ENCODE measurements at regions not wholly inside any gene's neighbourhood (a gene's known extent, or its start where the extent isn't known, plus 50 kb on each side); places are given as distances from the start of the nearest gene placed in this dataset.

- Histone ChIP-seq H3K4me1 (replicated peaks) (no peaks in the 10 kb centered on the region), H3K9me3 (no peaks in the 10 kb centered on the region), H3K27ac (no peak overlapping the region), H3K4me3 (no peak overlapping the region), H3K36me3 (no peaks in the 10 kb centered on the region), H3K27me3 (replicated peaks; ENCODE audit: insufficient read depth) (no peaks in the 10 kb centered on the region)
- TF ChIP-seq CTCF (IDR thresholded peaks at IDR 0.05) = no peak
- TF ChIP-seq POLR2AphosphoS5 (IDR thresholded peaks at IDR 0.05) = no peak
- TF ChIP-seq POLR2A (IDR thresholded peaks at IDR 0.05) = no peak
- WGBS = 76% methylated on average over 2 of the region's 2 CpGs
- no peak for DNase-seq (ENCODE audit: low spot score)
- intact Hi-C loops (cut with DNase I) = no loop called here
Observed at GRCh38 chr15:87487484-87487883, 769.1 kb downstream of the NTRK3 start.

- intact Hi-C loops (cut with DNase I) = no loop called here
- Histone ChIP-seq H3K9me3 (no peaks in the 10 kb centered on the region), H3K27ac (no peak overlapping the region), H3K27me3 (replicated peaks; ENCODE audit: insufficient read depth) (no peaks in the 10 kb centered on the region), H3K36me3 (no peaks in the 10 kb centered on the region), H3K4me1 (replicated peaks) (no peaks in the 10 kb centered on the region), H3K4me3 (no peak overlapping the region)
- no peak for TF ChIP-seq POLR2AphosphoS5 (IDR thresholded peaks at IDR 0.05)
- no peak for TF ChIP-seq POLR2A (IDR thresholded peaks at IDR 0.05)
- no peak for TF ChIP-seq CTCF (IDR thresholded peaks at IDR 0.05)
- no peak for DNase-seq (ENCODE audit: low spot score)
- 83% methylated on average over 1 of the region's 1 CpG for WGBS
Observed at GRCh38 chr15:87483468-87483867, 773.1 kb downstream of the NTRK3 start.

- intact Hi-C loops (cut with DNase I) = no loop called here
- Histone ChIP-seq H3K27ac (no peak overlapping the region), H3K36me3 (no peaks in the 10 kb centered on the region), H3K27me3 (replicated peaks; ENCODE audit: insufficient read depth) (no peaks in the 10 kb centered on the region), H3K4me1 (replicated peaks) (no peaks in the 10 kb centered on the region), H3K9me3 (no peaks in the 10 kb centered on the region), H3K4me3 (no peak overlapping the region)
- no peak for TF ChIP-seq CTCF (IDR thresholded peaks at IDR 0.05)
- no peak for TF ChIP-seq POLR2AphosphoS5 (IDR thresholded peaks at IDR 0.05)
- TF ChIP-seq POLR2A (IDR thresholded peaks at IDR 0.05) = no peak
- 41% methylated on average over 3 of the region's 3 CpGs for WGBS
- no peak for DNase-seq (ENCODE audit: low spot score)
Observed at GRCh38 chr15:87481126-87481525, 775.4 kb downstream of the NTRK3 start.

GRCh38 chr15:87478687-87479072 lies 777.9 kb downstream of the NTRK3 start:
- Histone ChIP-seq H3K4me3 (no peak overlapping the region), H3K36me3 (no peaks in the 10 kb centered on the region), H3K27me3 (replicated peaks; ENCODE audit: insufficient read depth) (no peaks in the 10 kb centered on the region), H3K9me3 (no peaks in the 10 kb centered on the region), H3K27ac (no peak overlapping the region), H3K4me1 (replicated peaks) (no peaks in the 10 kb centered on the region)
- WGBS = 85% methylated on average over 2 of the region's 2 CpGs
- TF ChIP-seq POLR2A (IDR thresholded peaks at IDR 0.05) (no peak), CTCF (IDR thresholded peaks at IDR 0.05) (no peak), POLR2AphosphoS5 (IDR thresholded peaks at IDR 0.05) (no peak)
- intact Hi-C loops (cut with DNase I) = no loop called here
- DNase-seq (ENCODE audit: low spot score) = no peak

GRCh38 chr15:87477737-87478686 lies 778.5 kb downstream of the NTRK3 start:
- intact Hi-C loops (cut with DNase I) = no loop called here
- Histone ChIP-seq H3K9me3 (no peaks in the 10 kb centered on the region), H3K27me3 (replicated peaks; ENCODE audit: insufficient read depth) (no peaks in the 10 kb centered on the region), H3K27ac (no peak overlapping the region), H3K36me3 (no peaks in the 10 kb centered on the region), H3K4me3 (no peak overlapping the region), H3K4me1 (replicated peaks) (no peaks in the 10 kb centered on the region)
- DNase-seq (ENCODE audit: low spot score) = peak; percentile 72
- 7% methylated on average over 8 of the region's 8 CpGs for WGBS
- no peak for TF ChIP-seq CTCF (IDR thresholded peaks at IDR 0.05)
- TF ChIP-seq POLR2A (IDR thresholded peaks at IDR 0.05) = no peak
- peak; percentile 74 for TF ChIP-seq POLR2AphosphoS5 (IDR thresholded peaks at IDR 0.05)

Measured in prostate gland (tissue), 2 donors.